ENCODE measurements at regions not wholly inside any gene's neighbourhood (a gene's known extent, or its start where the extent isn't known, plus 50 kb on each side); places are given as distances from the start of the nearest gene placed in this dataset.
A peak's percentile ranks its signal among the peaks of the same experiment; 100 is the strongest.
"Not testable (repeated sequence)": the region's sequence is repeated elsewhere in the genome, so short reads cannot be mapped to it uniquely, and the experiment has no call there.

GRCh38 chr14:19511055-19511454 lies 76.9 kb upstream of the POTEG start:
- intact Hi-C loops (cut with DNase I); H3K4me1 ChIP-seq; DNase-seq (ENCODE audit: low spot score in 2 of 2): not testable (repeated sequence)

GRCh38 chr14:19489475-19489874 lies 55.3 kb upstream of the POTEG start:
- DNase-seq (ENCODE audit: low spot score in 2 of 2) = peak in 1 of 2 donors; percentile 22
- H3K27ac ChIP-seq; H3K9me3 ChIP-seq; H3K36me3 ChIP-seq; intact Hi-C loops (cut with DNase I); H3K27me3 ChIP-seq; H3K4me3 ChIP-seq; H3K4me1 ChIP-seq: not testable (repeated sequence)

More at GRCh38 chr14:19511055-19511454, 76.9 kb upstream of the POTEG start:
- H3K27ac ChIP-seq, H3K4me3 ChIP-seq, H3K9me3 ChIP-seq, H3K36me3 ChIP-seq, H3K27me3 ChIP-seq: not testable (repeated sequence)

GRCh38 chr14:19488457-19488856 lies 54.3 kb upstream of the POTEG start:
- H3K27me3 ChIP-seq; H3K36me3 ChIP-seq; H3K4me3 ChIP-seq; H3K27ac ChIP-seq; H3K4me1 ChIP-seq; H3K9me3 ChIP-seq; intact Hi-C loops (cut with DNase I): not testable (repeated sequence)
- peak in 1 of 2 donors; percentile 27 for DNase-seq (ENCODE audit: low spot score in 2 of 2)

GRCh38 chr14:19487690-19488089 lies 53.5 kb upstream of the POTEG start:
- H3K27ac ChIP-seq; H3K9me3 ChIP-seq; H3K27me3 ChIP-seq; DNase-seq (ENCODE audit: low spot score in 2 of 2); H3K4me3 ChIP-seq; intact Hi-C loops (cut with DNase I); H3K36me3 ChIP-seq; H3K4me1 ChIP-seq: not testable (repeated sequence)

- peak in 1 of 2 donors; percentile 35 for DNase-seq (ENCODE audit: low spot score in 2 of 2)
Observed at GRCh38 chr14:19487265-19487664, 53.1 kb upstream of the POTEG start.

GRCh38 chr14:19485346-19485745 lies 51.2 kb upstream of the POTEG start:
- H3K27me3 ChIP-seq; intact Hi-C loops (cut with DNase I); H3K4me1 ChIP-seq: not testable (repeated sequence)

More at GRCh38 chr14:19487265-19487664, 53.1 kb upstream of the POTEG start:
- H3K4me1 ChIP-seq; H3K27me3 ChIP-seq; intact Hi-C loops (cut with DNase I); H3K27ac ChIP-seq; H3K4me3 ChIP-seq; H3K36me3 ChIP-seq; H3K9me3 ChIP-seq: not testable (repeated sequence)

More at GRCh38 chr14:19485346-19485745, 51.2 kb upstream of the POTEG start:
- not testable (repeated sequence) for H3K36me3 ChIP-seq, H3K27ac ChIP-seq, H3K4me3 ChIP-seq, H3K9me3 ChIP-seq
- DNase-seq (ENCODE audit: low spot score in 2 of 2) = peak in 1 of 2 donors; percentile 60
